ENCODE measurements at regions not wholly inside any gene's neighbourhood (a gene's known extent, or its start where the extent isn't known, plus 50 kb on each side); places are given as distances from the start of the nearest gene placed in this dataset.

DNA sequence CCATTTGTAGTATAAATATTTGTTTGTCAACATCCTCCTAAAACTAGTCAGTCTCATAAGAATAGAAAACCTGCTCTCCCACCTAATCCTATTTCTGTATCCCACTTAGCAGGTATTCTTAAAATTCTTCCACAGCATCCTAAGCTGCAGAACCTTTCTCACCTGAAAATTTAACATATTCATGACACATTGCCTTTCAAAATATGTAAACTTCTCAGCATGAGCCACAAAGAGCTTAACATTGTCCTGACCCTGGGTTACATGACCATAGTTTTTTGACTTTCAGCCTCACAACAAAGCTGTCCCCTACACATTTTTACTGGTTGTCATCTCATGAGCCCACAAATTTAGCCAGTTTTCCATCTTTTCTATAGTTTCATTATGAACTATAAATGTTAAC lies 712.1 kb downstream of the LTN1 start:
- no peaks in the 10 kb centered on the region for H4K20me1 ChIP-seq (ENCODE audit: insufficient read depth, low read length)
- H3K4me3 ChIP-seq (ENCODE audit: insufficient read depth, low read length): no peak overlapping the region
- H3K4me2 ChIP-seq (ENCODE audit: insufficient read depth, low read length): no peak overlapping the region
- H3K36me3 ChIP-seq (ENCODE audit: insufficient read depth, low read length): no peaks in the 10 kb centered on the region
- TF ChIP-seq, protein P1, sequence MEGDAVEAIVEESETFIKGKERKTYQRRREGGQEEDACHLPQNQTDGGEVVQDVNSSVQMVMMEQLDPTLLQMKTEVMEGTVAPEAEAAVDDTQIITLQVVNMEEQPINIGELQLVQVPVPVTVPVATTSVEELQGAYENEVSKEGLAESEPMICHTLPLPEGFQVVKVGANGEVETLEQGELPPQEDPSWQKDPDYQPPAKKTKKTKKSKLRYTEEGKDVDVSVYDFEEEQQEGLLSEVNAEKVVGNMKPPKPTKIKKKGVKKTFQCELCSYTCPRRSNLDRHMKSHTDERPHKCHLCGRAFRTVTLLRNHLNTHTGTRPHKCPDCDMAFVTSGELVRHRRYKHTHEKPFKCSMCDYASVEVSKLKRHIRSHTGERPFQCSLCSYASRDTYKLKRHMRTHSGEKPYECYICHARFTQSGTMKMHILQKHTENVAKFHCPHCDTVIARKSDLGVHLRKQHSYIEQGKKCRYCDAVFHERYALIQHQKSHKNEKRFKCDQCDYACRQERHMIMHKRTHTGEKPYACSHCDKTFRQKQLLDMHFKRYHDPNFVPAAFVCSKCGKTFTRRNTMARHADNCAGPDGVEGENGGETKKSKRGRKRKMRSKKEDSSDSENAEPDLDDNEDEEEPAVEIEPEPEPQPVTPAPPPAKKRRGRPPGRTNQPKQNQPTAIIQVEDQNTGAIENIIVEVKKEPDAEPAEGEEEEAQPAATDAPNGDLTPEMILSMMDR (IDR thresholded peaks at IDR 0.05; ENCODE audit: extremely low read depth, low read depth, low read length): no peak
- DNase-seq (ENCODE audit: insufficient read length, low spot score, missing footprints): no peak
- peaks cover 15% of the 10 kb centered on the region for H3K4me1 ChIP-seq (ENCODE audit: insufficient read depth, low read length)
- H3K79me2 ChIP-seq (ENCODE audit: insufficient read depth, low read length): no peaks in the 10 kb centered on the region
- H3K9me3 ChIP-seq (ENCODE audit: low read depth, low read length): no peaks in the 10 kb centered on the region
- no peaks in the 10 kb centered on the region for H3K27me3 ChIP-seq (ENCODE audit: insufficient read depth, low read length)
- no peak overlapping the region for H3K27ac ChIP-seq (ENCODE audit: low read depth, low read length)
- H2AFZ ChIP-seq (ENCODE audit: low read length): no peak overlapping the region

DNA sequence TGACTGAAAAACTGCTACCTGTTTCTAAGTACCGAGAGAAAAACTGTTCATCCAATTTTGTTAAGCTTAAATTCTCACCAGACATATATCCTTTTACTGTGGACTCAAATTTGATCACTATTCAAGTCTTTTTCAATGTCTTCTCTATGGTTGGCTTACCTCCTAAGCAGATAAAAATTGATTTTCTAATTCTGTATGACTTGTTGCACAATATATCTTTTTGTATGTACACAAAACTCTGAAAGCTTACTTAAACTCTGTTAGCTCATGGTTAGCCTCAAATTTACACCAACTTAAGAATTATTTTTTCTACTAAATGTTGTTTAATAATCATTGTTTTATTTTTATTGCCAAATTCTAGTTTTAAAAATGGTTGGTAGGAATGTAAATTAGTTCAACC lies 715.4 kb downstream of the LTN1 start:
- H3K4me1 ChIP-seq (ENCODE audit: insufficient read depth, low read length): no peaks in the 10 kb centered on the region
- H3K9me3 ChIP-seq (ENCODE audit: low read depth, low read length): no peaks in the 10 kb centered on the region
- H3K4me2 ChIP-seq (ENCODE audit: insufficient read depth, low read length): no peak overlapping the region
- H2AFZ ChIP-seq (ENCODE audit: low read length): no peak overlapping the region
- DNase-seq (ENCODE audit: insufficient read length, low spot score, missing footprints): no peak
- no peak overlapping the region for H3K4me3 ChIP-seq (ENCODE audit: insufficient read depth, low read length)
- no peaks in the 10 kb centered on the region for H3K27me3 ChIP-seq (ENCODE audit: insufficient read depth, low read length)
- TF ChIP-seq, protein P1 (IDR thresholded peaks at IDR 0.05; ENCODE audit: extremely low read depth, low read depth, low read length): no peak
- H3K79me2 ChIP-seq (ENCODE audit: insufficient read depth, low read length): no peaks in the 10 kb centered on the region
- H3K27ac ChIP-seq (ENCODE audit: low read depth, low read length): no peak overlapping the region
- H3K36me3 ChIP-seq (ENCODE audit: insufficient read depth, low read length): no peaks in the 10 kb centered on the region
- no peaks in the 10 kb centered on the region for H4K20me1 ChIP-seq (ENCODE audit: insufficient read depth, low read length)

DNA sequence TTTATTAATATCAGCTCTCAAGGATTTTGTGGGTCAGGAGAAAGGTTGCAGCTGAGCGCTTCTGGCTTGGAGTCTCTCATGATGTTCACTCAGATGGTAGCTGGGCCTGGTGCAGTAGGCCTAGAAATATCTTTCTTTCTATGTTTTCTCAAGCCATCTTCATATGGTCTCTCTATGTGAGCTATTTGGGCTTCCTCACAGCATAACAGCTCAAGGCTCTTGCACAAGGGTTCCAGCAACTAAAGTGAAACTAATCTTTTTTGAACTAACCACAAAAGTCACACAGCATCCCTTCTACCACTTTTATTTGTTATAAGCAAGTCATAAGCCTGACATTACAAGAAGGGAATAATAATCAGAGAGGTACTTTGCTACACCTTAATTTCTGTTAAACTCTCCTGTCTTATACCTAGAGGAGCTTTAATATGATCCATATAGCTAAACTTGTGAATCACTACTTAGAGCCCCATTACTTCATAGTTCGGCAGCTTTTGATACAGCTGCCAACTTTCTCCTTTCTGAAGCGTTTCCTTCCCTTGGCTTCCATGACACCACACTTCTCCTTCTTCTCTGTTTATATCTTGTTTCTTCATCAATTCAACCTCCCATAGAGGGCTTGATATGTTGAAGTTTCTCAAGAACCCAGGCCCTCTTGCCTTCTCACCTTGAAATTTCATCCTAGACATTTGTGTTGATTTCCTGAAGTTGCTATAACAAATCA lies 720.2 kb downstream of the LTN1 start:
- no peak overlapping the region for H3K27ac ChIP-seq (ENCODE audit: low read depth, low read length)
- peak overlapping the region; percentile 33 for H2AFZ ChIP-seq (ENCODE audit: low read length)
- no peak overlapping the region for H3K4me3 ChIP-seq (ENCODE audit: insufficient read depth, low read length)
- TF ChIP-seq, protein P1 (IDR thresholded peaks at IDR 0.05; ENCODE audit: extremely low read depth, low read depth, low read length): no peak
- H3K4me1 ChIP-seq (ENCODE audit: insufficient read depth, low read length): no peaks in the 10 kb centered on the region
- no peaks in the 10 kb centered on the region for H3K79me2 ChIP-seq (ENCODE audit: insufficient read depth, low read length)
- no peak for DNase-seq (ENCODE audit: insufficient read length, low spot score, missing footprints)
- H4K20me1 ChIP-seq (ENCODE audit: insufficient read depth, low read length): no peaks in the 10 kb centered on the region
- H3K9me3 ChIP-seq (ENCODE audit: low read depth, low read length): no peaks in the 10 kb centered on the region
- peak overlapping the region; percentile 22 for H3K4me2 ChIP-seq (ENCODE audit: insufficient read depth, low read length)
- H3K27me3 ChIP-seq (ENCODE audit: insufficient read depth, low read length): no peaks in the 10 kb centered on the region
- no peaks in the 10 kb centered on the region for H3K36me3 ChIP-seq (ENCODE audit: insufficient read depth, low read length)

DNA sequence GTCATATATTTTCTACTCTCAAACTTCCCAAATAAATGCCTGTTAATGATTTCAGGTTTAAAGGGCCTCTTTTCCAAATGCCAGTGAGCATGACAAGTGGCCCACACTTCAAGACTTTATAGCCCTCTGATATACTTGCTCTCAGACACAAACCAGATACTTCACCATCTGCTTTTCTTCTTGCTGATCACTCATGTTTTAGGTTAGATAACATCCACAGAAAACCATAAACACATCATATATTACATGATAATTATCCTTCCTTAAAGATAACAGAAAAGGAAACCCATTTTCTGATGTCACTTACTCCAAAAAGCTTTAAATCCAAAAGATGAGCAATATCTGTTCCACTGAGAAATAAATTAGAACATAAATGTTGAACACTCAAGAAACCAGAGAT lies 723.5 kb downstream of the LTN1 start:
- DNase-seq (ENCODE audit: insufficient read length, low spot score, missing footprints): no peak
- no peak overlapping the region for H3K27ac ChIP-seq (ENCODE audit: low read depth, low read length)
- no peaks in the 10 kb centered on the region for H3K79me2 ChIP-seq (ENCODE audit: insufficient read depth, low read length)
- H3K4me1 ChIP-seq (ENCODE audit: insufficient read depth, low read length): no peaks in the 10 kb centered on the region
- H3K36me3 ChIP-seq (ENCODE audit: insufficient read depth, low read length): no peaks in the 10 kb centered on the region
- H3K9me3 ChIP-seq (ENCODE audit: low read depth, low read length): no peaks in the 10 kb centered on the region
- H4K20me1 ChIP-seq (ENCODE audit: insufficient read depth, low read length): no peaks in the 10 kb centered on the region
- no peak overlapping the region for H3K4me2 ChIP-seq (ENCODE audit: insufficient read depth, low read length)
- no peaks in the 10 kb centered on the region for H3K27me3 ChIP-seq (ENCODE audit: insufficient read depth, low read length)
- H2AFZ ChIP-seq (ENCODE audit: low read length): no peak overlapping the region
- TF ChIP-seq, protein P1 (IDR thresholded peaks at IDR 0.05; ENCODE audit: extremely low read depth, low read depth, low read length): no peak
- no peak overlapping the region for H3K4me3 ChIP-seq (ENCODE audit: insufficient read depth, low read length)

All from osteoblast (primary cell).